ENCODE measurements at regions not wholly inside any gene's neighbourhood (a gene's known extent, or its start where the extent isn't known, plus 50 kb on each side); places are given as distances from the start of the nearest gene placed in this dataset.
A peak's percentile ranks its signal among the peaks of the same experiment; 100 is the strongest.
"Not testable (repeated sequence)": the region's sequence is repeated elsewhere in the genome, so short reads cannot be mapped to it uniquely, and the experiment has no call there.

DNA sequence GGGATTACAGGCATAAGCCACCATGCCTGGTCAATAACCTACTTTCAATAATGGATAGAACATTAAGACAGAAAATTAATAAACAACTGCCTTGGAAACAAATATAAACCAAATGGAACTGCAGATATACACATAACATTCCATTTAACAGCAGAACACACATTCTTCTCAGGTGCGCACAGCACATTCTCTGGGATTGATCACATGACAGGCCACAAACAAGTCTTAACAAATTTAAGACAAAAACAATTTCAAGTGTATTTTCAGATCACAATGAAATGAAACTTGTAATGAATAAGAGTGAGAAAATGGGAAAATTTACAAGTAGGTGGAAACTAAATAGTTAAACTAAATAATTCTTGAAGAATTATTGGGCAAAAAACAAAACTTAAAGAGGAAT is 167.9 kb downstream of the TBX18 start:
- H3K4me3 ChIP-seq (ENCODE audit: low read depth, low read length), result no peak overlapping the region
- DNase-seq (ENCODE audit: low read depth), result no peak
- TF ChIP-seq, protein P1, sequence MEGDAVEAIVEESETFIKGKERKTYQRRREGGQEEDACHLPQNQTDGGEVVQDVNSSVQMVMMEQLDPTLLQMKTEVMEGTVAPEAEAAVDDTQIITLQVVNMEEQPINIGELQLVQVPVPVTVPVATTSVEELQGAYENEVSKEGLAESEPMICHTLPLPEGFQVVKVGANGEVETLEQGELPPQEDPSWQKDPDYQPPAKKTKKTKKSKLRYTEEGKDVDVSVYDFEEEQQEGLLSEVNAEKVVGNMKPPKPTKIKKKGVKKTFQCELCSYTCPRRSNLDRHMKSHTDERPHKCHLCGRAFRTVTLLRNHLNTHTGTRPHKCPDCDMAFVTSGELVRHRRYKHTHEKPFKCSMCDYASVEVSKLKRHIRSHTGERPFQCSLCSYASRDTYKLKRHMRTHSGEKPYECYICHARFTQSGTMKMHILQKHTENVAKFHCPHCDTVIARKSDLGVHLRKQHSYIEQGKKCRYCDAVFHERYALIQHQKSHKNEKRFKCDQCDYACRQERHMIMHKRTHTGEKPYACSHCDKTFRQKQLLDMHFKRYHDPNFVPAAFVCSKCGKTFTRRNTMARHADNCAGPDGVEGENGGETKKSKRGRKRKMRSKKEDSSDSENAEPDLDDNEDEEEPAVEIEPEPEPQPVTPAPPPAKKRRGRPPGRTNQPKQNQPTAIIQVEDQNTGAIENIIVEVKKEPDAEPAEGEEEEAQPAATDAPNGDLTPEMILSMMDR (conservative IDR thresholded peaks at IDR 0.05; ENCODE audit: low read depth, low read length), result no peak

DNA sequence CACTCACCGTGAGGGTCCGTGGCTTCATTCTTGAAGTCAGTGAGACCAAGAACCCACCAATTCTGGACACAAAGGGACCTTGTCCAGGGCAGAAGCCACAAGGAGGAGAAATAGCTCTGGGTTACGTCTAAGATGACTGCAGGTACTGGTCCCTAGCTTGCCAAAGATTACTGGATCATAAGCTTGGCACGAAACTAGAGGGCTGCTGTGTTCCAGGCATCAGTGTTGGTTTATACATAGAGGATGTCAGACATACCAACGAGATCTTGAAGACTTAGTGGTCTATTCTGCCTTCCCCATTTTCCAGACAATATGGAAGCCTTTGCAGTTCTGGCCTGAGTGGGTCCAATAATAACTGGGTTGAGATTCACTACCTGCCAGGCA is 175.7 kb downstream of the TBX18 start:
- DNase-seq (ENCODE audit: low read depth), result no peak
- no peak overlapping the region for H3K4me3 ChIP-seq (ENCODE audit: low read depth, low read length)
- TF ChIP-seq, protein P1 (conservative IDR thresholded peaks at IDR 0.05; ENCODE audit: low read depth, low read length), result no peak

DNA sequence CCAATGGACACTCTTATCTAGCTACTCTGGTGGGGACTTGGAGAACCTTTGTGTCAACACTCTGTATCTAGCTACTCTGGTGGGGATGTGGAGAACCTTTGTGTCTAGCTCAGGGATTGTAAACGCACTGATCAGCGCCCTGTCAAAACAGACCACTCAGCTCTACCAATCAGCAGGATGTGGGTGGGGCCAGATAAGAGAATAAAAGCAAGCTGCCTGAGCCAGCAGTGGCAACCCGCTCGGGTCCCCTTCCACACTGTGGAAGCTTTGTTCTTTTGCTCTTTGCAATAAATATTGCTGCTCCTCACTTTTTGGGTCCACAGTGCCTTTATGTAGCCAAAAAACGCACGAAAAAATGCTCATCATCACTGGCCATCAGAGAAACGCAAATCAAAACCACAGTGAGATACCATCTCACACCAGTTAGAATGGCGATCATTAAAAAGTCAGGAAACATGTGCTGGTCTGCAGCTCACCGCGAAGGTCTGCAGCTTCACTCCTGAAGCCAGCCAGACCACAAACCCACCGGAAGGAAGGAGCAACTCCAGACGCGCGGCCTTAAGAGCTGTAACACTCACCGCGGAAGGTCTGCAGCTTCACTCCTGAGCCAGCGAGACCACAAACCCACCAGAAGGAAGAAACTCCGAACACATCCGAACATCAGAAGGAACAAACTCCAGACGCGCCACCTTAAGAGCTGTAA is 176.3 kb downstream of the TBX18 start:
- DNase-seq (ENCODE audit: low read depth); H3K4me3 ChIP-seq (ENCODE audit: low read depth, low read length): not testable (repeated sequence)

DNA sequence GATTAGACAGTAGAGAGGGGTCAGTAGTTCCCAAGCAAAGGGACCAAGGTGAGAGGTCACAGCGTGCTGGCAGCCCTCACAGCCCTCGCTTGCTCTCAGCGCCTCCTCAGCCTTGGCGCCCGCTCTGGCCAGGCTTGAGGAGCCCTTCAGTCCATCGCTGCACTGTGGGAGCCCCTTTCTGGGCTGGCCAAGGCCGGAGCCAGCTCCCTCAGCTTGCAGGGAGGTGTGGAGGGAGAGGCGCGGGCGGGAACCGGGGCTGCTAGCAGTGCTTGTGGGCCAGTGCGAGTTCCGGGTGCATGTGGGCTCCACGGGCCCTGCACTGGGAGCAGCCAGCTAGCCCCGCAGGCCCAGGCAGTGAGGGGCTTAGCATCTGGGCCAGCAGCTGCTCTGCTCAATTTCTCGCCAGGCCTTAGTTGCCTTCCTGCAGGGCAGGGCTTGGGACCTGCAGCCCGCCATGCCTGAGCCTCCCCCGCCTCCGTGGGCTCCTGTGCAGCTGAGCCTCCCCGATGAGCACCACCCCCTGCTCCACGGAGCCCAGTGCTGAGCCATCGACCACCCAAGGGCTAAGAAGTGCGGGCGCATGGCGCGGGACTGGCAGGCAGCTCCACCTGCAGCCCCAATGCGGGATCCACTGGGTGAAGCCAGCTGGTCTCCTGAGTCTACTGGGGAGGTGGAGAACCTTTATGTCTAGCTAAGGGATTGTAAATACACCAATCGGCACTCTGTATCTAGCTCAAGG is 177.0 kb downstream of the TBX18 start:
- H3K4me3 ChIP-seq (ENCODE audit: low read depth, low read length); DNase-seq (ENCODE audit: low read depth): not testable (repeated sequence)

DNA sequence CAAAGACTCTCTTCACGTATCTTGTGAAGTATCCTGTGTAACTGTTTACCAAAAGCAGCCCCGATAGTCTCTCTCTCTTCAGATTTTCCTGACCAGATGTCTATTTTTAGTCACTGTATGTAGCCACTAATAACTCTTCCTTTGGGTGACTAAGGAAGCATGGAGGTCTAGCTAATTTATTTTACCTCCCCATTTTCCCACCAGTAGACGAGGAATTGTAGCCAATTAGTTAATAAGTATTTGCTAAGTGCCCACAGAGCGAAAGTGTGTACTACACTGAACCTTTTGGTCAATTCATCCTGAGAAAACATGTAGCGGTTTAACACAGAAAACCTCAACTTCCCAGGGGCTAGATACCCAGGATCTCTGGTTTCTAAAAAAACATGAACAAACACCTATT is 180.6 kb downstream of the TBX18 start:
- peak; percentile 35 for DNase-seq (ENCODE audit: low read depth)
- TF ChIP-seq, protein P1 (conservative IDR thresholded peaks at IDR 0.05; ENCODE audit: low read depth, low read length), result no peak
- H3K4me3 ChIP-seq (ENCODE audit: low read depth, low read length), result no peak overlapping the region

DNA sequence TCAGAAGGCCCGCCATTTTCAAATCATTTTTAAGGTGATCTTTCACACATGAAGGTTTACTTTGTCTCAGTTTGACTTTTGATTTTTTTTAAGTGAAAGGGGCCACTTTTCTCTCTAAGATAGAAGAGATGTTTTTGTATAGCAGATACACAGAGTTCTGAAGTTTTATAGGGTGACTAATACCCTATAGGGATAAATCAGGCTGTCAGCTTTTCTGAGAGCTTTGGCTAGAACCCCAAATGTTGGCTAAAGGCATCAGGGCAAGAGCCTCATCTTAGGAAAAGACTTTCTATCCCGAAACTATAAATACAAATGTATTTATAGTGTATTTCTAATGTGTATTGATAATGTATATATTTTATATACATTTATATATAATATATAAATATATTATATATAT is 181.4 kb downstream of the TBX18 start:
- peak; percentile 15 for DNase-seq (ENCODE audit: low read depth)
- TF ChIP-seq, protein P1 (conservative IDR thresholded peaks at IDR 0.05; ENCODE audit: low read depth, low read length), result no peak
- H3K4me3 ChIP-seq (ENCODE audit: low read depth, low read length), result no peak overlapping the region

DNA sequence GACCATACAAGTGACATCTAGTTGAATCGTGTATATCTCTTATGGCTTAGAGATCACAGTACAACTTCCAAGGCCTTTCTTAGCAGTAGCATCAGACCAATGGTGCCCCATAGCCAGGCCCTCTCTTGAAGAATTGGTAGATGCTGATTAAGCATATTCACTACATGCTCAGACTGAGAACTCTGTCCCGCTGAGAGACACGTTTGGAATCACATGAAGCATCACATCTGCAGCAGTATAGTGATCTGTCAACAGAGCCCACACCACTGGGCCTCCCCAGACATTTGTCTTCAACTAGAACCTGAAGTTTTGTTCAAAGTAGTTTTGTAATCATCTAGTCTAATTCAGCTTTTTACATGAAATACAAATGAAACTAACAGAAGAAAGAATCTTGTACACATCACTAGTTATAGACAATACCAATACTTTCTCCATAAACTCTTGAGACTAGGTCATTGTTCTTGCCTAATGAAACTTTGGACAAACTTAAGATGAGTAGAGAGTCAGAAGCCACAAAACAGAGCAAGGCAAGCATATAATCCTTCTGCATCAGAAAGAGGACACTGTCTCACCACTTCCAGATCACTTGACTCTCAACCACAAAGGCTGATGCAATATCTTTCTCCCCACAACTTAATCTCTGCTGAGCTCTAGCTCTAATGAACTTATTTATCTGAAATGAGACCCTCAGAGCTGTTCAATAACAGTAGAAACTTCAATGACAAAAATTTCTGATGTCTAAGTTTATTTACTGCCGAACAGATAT is 182.7 kb downstream of the TBX18 start:
- TF ChIP-seq, protein P1 (conservative IDR thresholded peaks at IDR 0.05; ENCODE audit: low read depth, low read length), result no peak
- H3K4me3 ChIP-seq (ENCODE audit: low read depth, low read length), result no peak overlapping the region
- peak; percentile 94 for DNase-seq (ENCODE audit: low read depth)
